ENCODE measurements at regions not wholly inside any gene's neighbourhood (a gene's known extent, or its start where the extent isn't known, plus 50 kb on each side); places are given as distances from the start of the nearest gene placed in this dataset.
A peak's percentile ranks its signal among the peaks of the same experiment; 100 is the strongest.
"Not testable (repeated sequence)": the region's sequence is repeated elsewhere in the genome, so short reads cannot be mapped to it uniquely, and the experiment has no call there.

- no peak for DNase-seq
Observed at GRCh38 chr15:56811586-56811985, 78.3 kb upstream of the ZNF280D start.

- no peak for DNase-seq
Observed at GRCh38 chr15:56808160-56808559, 74.9 kb upstream of the ZNF280D start.

- no peak for DNase-seq
Observed at GRCh38 chr15:56806148-56806536, 72.8 kb upstream of the ZNF280D start.

- no peak for DNase-seq
Observed at GRCh38 chr15:56805466-56806147, 72.3 kb upstream of the ZNF280D start.

GRCh38 chr15:56804938-56805337 is 71.6 kb upstream of the ZNF280D start:
- DNase-seq: no peak

- no peak for DNase-seq
Observed at GRCh38 chr15:56804279-56804678, 71.0 kb upstream of the ZNF280D start.

GRCh38 chr15:56802161-56802560 is 68.9 kb upstream of the ZNF280D start:
- no peak for DNase-seq

GRCh38 chr15:56798639-56799038 is 65.3 kb upstream of the ZNF280D start:
- DNase-seq: no peak

GRCh38 chr15:56797720-56798275 is 64.5 kb upstream of the ZNF280D start:
- DNase-seq: no peak

GRCh38 chr15:56795502-56795901 is 62.2 kb upstream of the ZNF280D start:
- peak in 1 of 2 donors; percentile 36 for DNase-seq

GRCh38 chr15:56794553-56795329 is 61.4 kb upstream of the ZNF280D start:
- peak; percentile 83 to 90 for DNase-seq

GRCh38 chr15:56794165-56794552 is 60.9 kb upstream of the ZNF280D start:
- no peak for DNase-seq

- DNase-seq: no peak
Observed at GRCh38 chr15:56792211-56792610, 58.9 kb upstream of the ZNF280D start.

- not testable (repeated sequence) for DNase-seq
Observed at GRCh38 chr15:56791521-56791920, 58.2 kb upstream of the ZNF280D start.

GRCh38 chr15:56788359-56788758 is 55.0 kb upstream of the ZNF280D start:
- DNase-seq: no peak

- no peak for DNase-seq
Observed at GRCh38 chr15:56786966-56787365, 53.7 kb upstream of the ZNF280D start.

GRCh38 chr15:56783857-56784661 is 50.8 kb upstream of the ZNF280D start:
- DNase-seq: no peak

- DNase-seq: no peak
Observed at GRCh38 chr15:56783156-56783856, 50.0 kb upstream of the ZNF280D start.

All from right lung (tissue), 2 donors.